Nephron progenitor cell (in vitro differentiated cells): ENCODE measurements at regions not wholly inside any gene's neighbourhood (a gene's known extent, or its start where the extent isn't known, plus 50 kb on each side); places are given as distances from the start of the nearest gene placed in this dataset.
"Not testable (repeated sequence)": the region's sequence is repeated elsewhere in the genome, so short reads cannot be mapped to it uniquely, and the experiment has no call there.

Source experiments
- DNase-seq: peaks from one replicate; pipeline ENCODE4 v3.0.0; 2021
- H3K27ac Mint-ChIP-seq: 2 replicates; pipeline ENCODE4 v1.8.0; 2021; ENCODE audit warnings: mild to moderate bottlenecking, moderate library complexity, mixed read lengths
- H3K27me3 Mint-ChIP-seq: 2 replicates; pipeline ENCODE4 v1.8.0; 2021; ENCODE audit warnings: mild to moderate bottlenecking, low read depth, mixed read lengths; ENCODE audit not compliant: poor library complexity
- H3K36me3 Mint-ChIP-seq: 2 replicates; pipeline ENCODE4 v1.8.0; 2021; ENCODE audit warnings: low read depth, mixed read lengths
- H3K4me1 Mint-ChIP-seq: 2 replicates; pipeline ENCODE4 v1.8.0; 2021; ENCODE audit warnings: mixed read lengths
- H3K4me3 Mint-ChIP-seq: 2 replicates; pipeline ENCODE4 v1.8.0; 2021; ENCODE audit warnings: mild to moderate bottlenecking, moderate library complexity, mixed read lengths
- H3K9me3 Mint-ChIP-seq: 2 replicates; pipeline ENCODE4 v1.8.0; 2021; ENCODE audit warnings: mild to moderate bottlenecking, moderate library complexity, mixed read lengths
- CTCF ChIP-seq: fragments of 200-600 bp; sonication (generic); IDR thresholded peaks from 2 replicates; pipeline ENCODE4 v1.5.0; 2021; ENCODE audit warnings: antibody characterized with exemption

- H3K27me3 Mint-ChIP-seq, result peaks cover 2% of the 10 kb centered on the region
- no peaks in the 10 kb centered on the region for H3K9me3 Mint-ChIP-seq
- no peak overlapping the region for H3K27ac Mint-ChIP-seq
- no peaks in the 10 kb centered on the region for H3K36me3 Mint-ChIP-seq
- DNase-seq, result no peak
- H3K4me1 Mint-ChIP-seq, result no peaks in the 10 kb centered on the region
- no peak overlapping the region for H3K4me3 Mint-ChIP-seq
- TF ChIP-seq CTCF, result no peak
Measured at GRCh38 chr6:128704601-128705000, 178.3 kb upstream of the LAMA2 start.

- not testable (repeated sequence) for DNase-seq, H3K27ac Mint-ChIP-seq, H3K9me3 Mint-ChIP-seq
Measured at GRCh38 chr6:128703794-128704193, 179.1 kb upstream of the LAMA2 start.

GRCh38 chr6:128696691-128697689, 176.6 kb upstream of the PTPRK start:
- no peak overlapping the region for H3K4me3 Mint-ChIP-seq
- no peaks in the 10 kb centered on the region for H3K36me3 Mint-ChIP-seq
- no peak for TF ChIP-seq CTCF
- peaks cover 7% of the 10 kb centered on the region for H3K4me1 Mint-ChIP-seq
- no peak overlapping the region for H3K27ac Mint-ChIP-seq
- no peak for DNase-seq
- H3K9me3 Mint-ChIP-seq, result no peaks in the 10 kb centered on the region
- H3K27me3 Mint-ChIP-seq, result peaks cover 3% of the 10 kb centered on the region

More at GRCh38 chr6:128703794-128704193, 179.1 kb upstream of the LAMA2 start:
- not testable (repeated sequence) for H3K27me3 Mint-ChIP-seq, H3K4me1 Mint-ChIP-seq, H3K36me3 Mint-ChIP-seq, H3K4me3 Mint-ChIP-seq

- no peak overlapping the region for H3K27ac Mint-ChIP-seq
- no peak for TF ChIP-seq CTCF
Measured at GRCh38 chr6:128694303-128695009, 174.1 kb upstream of the PTPRK start.

GRCh38 chr6:128690063-128690462, 169.7 kb upstream of the PTPRK start:
- no peak for DNase-seq
- Mint-ChIP-seq H3K9me3 (no peaks in the 10 kb centered on the region), H3K36me3 (no peaks in the 10 kb centered on the region), H3K4me1 (peaks cover 7% of the 10 kb centered on the region), H3K4me3 (no peak overlapping the region), H3K27me3 (peaks cover 7% of the 10 kb centered on the region), H3K27ac (no peak overlapping the region)
- no peak for TF ChIP-seq CTCF

More at GRCh38 chr6:128694303-128695009, 174.1 kb upstream of the PTPRK start:
- no peak overlapping the region for H3K4me3 Mint-ChIP-seq
- peaks cover 7% of the 10 kb centered on the region for H3K4me1 Mint-ChIP-seq
- no peaks in the 10 kb centered on the region for H3K9me3 Mint-ChIP-seq
- H3K36me3 Mint-ChIP-seq, result no peaks in the 10 kb centered on the region
- peaks cover 3% of the 10 kb centered on the region for H3K27me3 Mint-ChIP-seq
- no peak for DNase-seq

- H3K27ac Mint-ChIP-seq, result no peak overlapping the region
- H3K4me3 Mint-ChIP-seq, result no peak overlapping the region
- DNase-seq, result no peak
- H3K9me3 Mint-ChIP-seq, result no peaks in the 10 kb centered on the region
- peaks cover 4% of the 10 kb centered on the region for H3K27me3 Mint-ChIP-seq
- H3K4me1 Mint-ChIP-seq, result no peaks in the 10 kb centered on the region
- no peak for TF ChIP-seq CTCF
- H3K36me3 Mint-ChIP-seq, result no peaks in the 10 kb centered on the region
Measured at GRCh38 chr6:128686084-128686483, 165.7 kb upstream of the PTPRK start.
